PC-3 (cell line): ENCODE measurements at regions not wholly inside any gene's neighbourhood (a gene's known extent, or its start where the extent isn't known, plus 50 kb on each side); places are given as distances from the start of the nearest gene placed in this dataset.

Source experiments
- ATAC-seq: fragments of 200-7000 bp; cut with Tn5 transposase; 2 replicates; pipeline ENCODE4 v1.9.1; 2020; ENCODE audit warnings: mild to moderate bottlenecking, moderate library complexity
- BruUV-seq: library from RNA; stranded (reverse); fragments of 400-500 nt; replicated peaks from 2 replicates; lab custom pipeline; 2021; lab: Mats Ljungman, UMichigan
- CTCF ChIA-PET: fragments of 300-600 bp; sonication (Branson Sonifier 250); formaldehyde crosslinking; loops from one replicate; lab custom pipeline; 2022; ENCODE audit warnings: antibody characterized with exemption; lab: Charles Lee
- POLR2A ChIA-PET: fragments of 300-600 bp; sonication (Branson Sonifier 250); formaldehyde crosslinking; loops from one replicate; lab custom pipeline; 2022; ENCODE audit warnings: antibody characterized with exemption; ENCODE audit not compliant: unreplicated experiment; lab: Charles Lee
- DNase-seq: peaks from one replicate; pipeline ENCODE4 v3.0.0-alpha.2; 2015
- H2AFZ ChIP-seq: fragments of 300-600 bp; sonication (generic); 2 replicates; pipeline ENCODE4 v1.6.0; 2016; ENCODE audit warnings: antibody characterized with exemption, low read length
- H3F3A ChIP-seq: fragments of 300-600 bp; sonication (generic); one replicate; pipeline ENCODE4 v1.6.0; 2017; ENCODE audit warnings: antibody characterized with exemption, low read length, control low read depth, mild to moderate bottlenecking; ENCODE audit not compliant: unreplicated experiment
- H3K27ac ChIP-seq: fragments of 300-600 bp; sonication (generic); 2 replicates; pipeline ENCODE4 v1.5.1; 2016; ENCODE audit warnings: mild to moderate bottlenecking, low read length
- H3K27me3 ChIP-seq: fragments of 300-600 bp; sonication (generic); 2 replicates; pipeline ENCODE4 v1.6.1; 2016; ENCODE audit warnings: low read length, mixed read lengths
- H3K36me3 ChIP-seq: fragments of 300-600 bp; sonication (generic); 2 replicates; pipeline ENCODE4 v1.6.1; 2016; ENCODE audit warnings: low read depth, mixed run types, low read length, mixed read lengths
- H3K4me1 ChIP-seq: fragments of 300-600 bp; sonication (generic); 2 replicates; pipeline ENCODE4 v1.5.1; 2016; ENCODE audit warnings: low read length; ENCODE audit not compliant: insufficient read depth
- H3K4me2 ChIP-seq: fragments of 300-600 bp; sonication (generic); 2 replicates; pipeline ENCODE4 v1.6.0; 2016; ENCODE audit warnings: low read length
- H3K4me3 ChIP-seq: fragments of 300-600 bp; sonication (generic); 2 replicates; pipeline ENCODE4 v1.5.1; 2016; ENCODE audit warnings: mild to moderate bottlenecking, low read length, mixed read lengths
- H3K79me2 ChIP-seq: fragments of 300-600 bp; sonication (generic); 2 replicates; pipeline ENCODE4 v1.6.1; 2017; ENCODE audit warnings: low read length, mixed read lengths
- H3K9ac ChIP-seq: fragments of 300-600 bp; sonication (generic); 2 replicates; pipeline ENCODE4 v1.6.0; 2016; ENCODE audit warnings: mild to moderate bottlenecking, low read length
- H3K9me2 ChIP-seq: fragments of 300-600 bp; sonication (generic); replicated peaks from 2 replicates; pipeline ENCODE4 v1.6.1; 2016; ENCODE audit warnings: mixed run types, low read length, mixed read lengths
- H3K9me3 ChIP-seq: fragments of 300-600 bp; sonication (generic); 2 replicates; pipeline ENCODE4 v1.6.1; 2016; ENCODE audit warnings: low read length, mixed read lengths
- H4K20me1 ChIP-seq: fragments of 300-600 bp; sonication (generic); 2 replicates; pipeline ENCODE4 v1.6.1; 2016; ENCODE audit warnings: low read length, mixed read lengths
- CTCF ChIP-seq: fragments of 300-600 bp; sonication (generic); conservative IDR thresholded peaks from 2 replicates; pipeline ENCODE4 v1.5.1; 2017; ENCODE audit warnings: antibody characterized with exemption, low read depth, mild to moderate bottlenecking, low read length
- EZH2 ChIP-seq: fragments of 300-600 bp; sonication (generic); IDR thresholded peaks from one replicate; pipeline ENCODE4 v1.6.1; 2017; ENCODE audit warnings: antibody characterized with exemption, mild to moderate bottlenecking, low read length; ENCODE audit not compliant: unreplicated experiment
- EZH2phosphoT487 ChIP-seq: fragments of 300-600 bp; sonication (generic); IDR thresholded peaks from 2 replicates; pipeline ENCODE4 v1.6.1; 2018; ENCODE audit warnings: mild to moderate bottlenecking, antibody characterized with exemption, low read length, borderline replicate concordance
- intact Hi-C: fragments of 100-400 bp; cut with micrococcal nuclease; formaldehyde crosslinking; loops from 2 replicates; pipeline ENCODE4 v1.9.0; 2023

- ChIA-PET POLR2A (no interaction called here), CTCF (no interaction called here)
- TF ChIP-seq EZH2 (no peak), CTCF (no peak), EZH2phosphoT487 (no peak)
- no peaks in the 10 kb centered on the region for H3K79me2 ChIP-seq
- H3K9me3 ChIP-seq: no peaks in the 10 kb centered on the region
- no peaks in the 10 kb centered on the region for H3F3A ChIP-seq
- no peaks in the 10 kb centered on the region for H3K36me3 ChIP-seq
- no TSS peak for BruUV-seq
- H2AFZ ChIP-seq: no peak overlapping the region
- H3K4me1 ChIP-seq: no peaks in the 10 kb centered on the region
- no peak for ATAC-seq
- H3K9ac ChIP-seq: no peak overlapping the region
- DNase-seq: no peak
- no peak overlapping the region for H3K27ac ChIP-seq
- H3K27me3 ChIP-seq: no peaks in the 10 kb centered on the region
- no peaks in the 10 kb centered on the region for H4K20me1 ChIP-seq
- intact Hi-C loops: no loop called here
- H3K9me2 ChIP-seq: no peaks in the 10 kb centered on the region
- H3K4me3 ChIP-seq: no peak overlapping the region
- no peak overlapping the region for H3K4me2 ChIP-seq
Measured at GRCh38 chr16:54402270-54402669, 115.7 kb upstream of the IRX3 start.

- Histone ChIP-seq H3K9ac (no peak overlapping the region), H3K9me2 (no peaks in the 10 kb centered on the region), H2AFZ (no peak overlapping the region), H3K4me1 (no peaks in the 10 kb centered on the region), H3K36me3 (no peaks in the 10 kb centered on the region), H3K9me3 (no peaks in the 10 kb centered on the region), H3F3A (no peaks in the 10 kb centered on the region), H4K20me1 (no peaks in the 10 kb centered on the region), H3K4me3 (no peak overlapping the region), H3K27ac (no peak overlapping the region), H3K27me3 (no peaks in the 10 kb centered on the region), H3K4me2 (no peak overlapping the region), H3K79me2 (no peaks in the 10 kb centered on the region)
- ATAC-seq: no peak
- no peak for DNase-seq
- POLR2A ChIA-PET: no interaction called here
- CTCF ChIA-PET: no interaction called here
- BruUV-seq: no TSS peak
- TF ChIP-seq CTCF: no peak
- TF ChIP-seq EZH2: no peak
- TF ChIP-seq EZH2phosphoT487: no peak
- intact Hi-C loops: no loop called here
Measured at GRCh38 chr16:54400261-54400660, 113.7 kb upstream of the IRX3 start.

GRCh38 chr16:54398986-54399385, 112.4 kb upstream of the IRX3 start:
- DNase-seq: no peak
- ATAC-seq: no peak
- Histone ChIP-seq H3K36me3 (no peaks in the 10 kb centered on the region), H3K4me1 (no peaks in the 10 kb centered on the region), H3K4me3 (no peak overlapping the region), H3K27ac (no peak overlapping the region), H3F3A (no peaks in the 10 kb centered on the region), H3K9ac (no peak overlapping the region), H2AFZ (no peak overlapping the region), H3K79me2 (no peaks in the 10 kb centered on the region), H3K9me3 (no peaks in the 10 kb centered on the region), H4K20me1 (no peaks in the 10 kb centered on the region), H3K9me2 (no peaks in the 10 kb centered on the region), H3K27me3 (no peaks in the 10 kb centered on the region), H3K4me2 (no peak overlapping the region)
- no TSS peak for BruUV-seq
- CTCF ChIA-PET: no interaction called here
- intact Hi-C loops: no loop called here
- POLR2A ChIA-PET: no interaction called here
- TF ChIP-seq CTCF (no peak), EZH2phosphoT487 (no peak), EZH2 (no peak)
